OCI-LY3 (cell line): ENCODE measurements at regions not wholly inside any gene's neighbourhood (a gene's known extent, or its start where the extent isn't known, plus 50 kb on each side); places are given as distances from the start of the nearest gene placed in this dataset.

ENCODE experiments used
- EZH2phosphoT487 ChIP-seq: fragments of 200-600 bp; shearing (Covaris generic); IDR thresholded peaks from 2 replicates; pipeline ENCODE4 v1.6.1; 2018; ENCODE audit warnings: antibody characterized with exemption, mixed run types, low read depth
- TF ChIP-seq, protein P1 (sequence below): fragments of 200-600, 300-600 bp; sonication (generic); IDR thresholded peaks from 2 replicates; pipeline ENCODE4 v1.5.1; 2014; ENCODE audit warnings: antibody characterized with exemption, low read length, low read depth

DNA sequence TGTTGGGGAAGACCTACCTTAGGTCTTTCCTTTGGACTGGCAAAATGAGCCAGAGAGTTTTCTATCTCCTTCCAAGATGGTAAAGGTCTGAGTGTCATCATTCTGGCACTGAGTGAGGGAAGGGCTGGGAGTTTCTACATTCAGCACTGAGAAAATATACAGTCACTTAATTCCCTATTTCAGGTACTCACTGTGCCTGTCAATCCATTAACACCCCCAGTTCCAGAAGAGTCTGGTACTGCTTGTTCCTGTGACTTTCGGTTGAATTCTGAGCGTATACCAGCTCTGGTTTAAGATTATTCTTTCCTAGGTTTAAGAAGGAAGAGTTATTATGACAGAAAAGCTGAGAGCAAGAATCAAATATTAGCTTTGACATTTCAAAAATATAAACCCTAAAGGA is 68.4 kb downstream of the MTX3 start:
- TF ChIP-seq, protein P1, sequence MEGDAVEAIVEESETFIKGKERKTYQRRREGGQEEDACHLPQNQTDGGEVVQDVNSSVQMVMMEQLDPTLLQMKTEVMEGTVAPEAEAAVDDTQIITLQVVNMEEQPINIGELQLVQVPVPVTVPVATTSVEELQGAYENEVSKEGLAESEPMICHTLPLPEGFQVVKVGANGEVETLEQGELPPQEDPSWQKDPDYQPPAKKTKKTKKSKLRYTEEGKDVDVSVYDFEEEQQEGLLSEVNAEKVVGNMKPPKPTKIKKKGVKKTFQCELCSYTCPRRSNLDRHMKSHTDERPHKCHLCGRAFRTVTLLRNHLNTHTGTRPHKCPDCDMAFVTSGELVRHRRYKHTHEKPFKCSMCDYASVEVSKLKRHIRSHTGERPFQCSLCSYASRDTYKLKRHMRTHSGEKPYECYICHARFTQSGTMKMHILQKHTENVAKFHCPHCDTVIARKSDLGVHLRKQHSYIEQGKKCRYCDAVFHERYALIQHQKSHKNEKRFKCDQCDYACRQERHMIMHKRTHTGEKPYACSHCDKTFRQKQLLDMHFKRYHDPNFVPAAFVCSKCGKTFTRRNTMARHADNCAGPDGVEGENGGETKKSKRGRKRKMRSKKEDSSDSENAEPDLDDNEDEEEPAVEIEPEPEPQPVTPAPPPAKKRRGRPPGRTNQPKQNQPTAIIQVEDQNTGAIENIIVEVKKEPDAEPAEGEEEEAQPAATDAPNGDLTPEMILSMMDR: no peak
- no peak for TF ChIP-seq EZH2phosphoT487
